Liver (tissue), 3 donors: ENCODE measurements at regions not wholly inside any gene's neighbourhood (a gene's known extent, or its start where the extent isn't known, plus 50 kb on each side); places are given as distances from the start of the nearest gene placed in this dataset.
A peak's percentile ranks its signal among the peaks of the same experiment; 100 is the strongest.

Experiments used
- CTCF ChIP-seq: fragments of 150-350 bp; IDR thresholded peaks from 2 replicates; pipeline ENCODE4 v1.5.1; 2017; ENCODE audit warnings: improper control_type of control experiment, low read depth, low read length; ENCODE audit not compliant: missing input control
- EGR1 ChIP-seq, 2 donors: IDR thresholded peaks; 2 replicates each; pipeline ENCODE4 v1.6.1; 2016 to 2018; ENCODE audit warnings: antibody characterized with exemption in 2 of 2, low read depth in 2 of 2
- FOXA1 ChIP-seq: IDR thresholded peaks from 2 replicates; pipeline ENCODE4 v1.6.1; 2016; ENCODE audit warnings: antibody characterized with exemption
- GABPA ChIP-seq, 2 donors: IDR thresholded peaks in 1 of 2; conservative IDR thresholded peaks in 1 of 2; 2 replicates each; pipeline ENCODE4 v1.6.1; 2016; ENCODE audit warnings: antibody characterized with exemption in 2 of 2, mild to moderate bottlenecking in 1 of 2, moderate library complexity in 1 of 2
- JUND ChIP-seq, 2 donors: IDR thresholded peaks; 2 replicates each; pipeline ENCODE4 v1.6.1; 2016; ENCODE audit warnings: antibody characterized with exemption in 2 of 2
- MAX ChIP-seq: IDR thresholded peaks from 2 replicates; pipeline ENCODE4 v1.6.1; 2016; ENCODE audit warnings: antibody characterized with exemption
- RAD21 ChIP-seq, 2 donors: IDR thresholded peaks; 2 replicates each; pipeline ENCODE4 v1.6.1; 2016; ENCODE audit warnings: antibody characterized with exemption in 2 of 2, mild to moderate bottlenecking in 2 of 2
- REST ChIP-seq: IDR thresholded peaks from 2 replicates; pipeline ENCODE4 v1.6.1; 2016; ENCODE audit warnings: antibody characterized with exemption, mild to moderate bottlenecking
- TAF1 ChIP-seq: conservative IDR thresholded peaks from 2 replicates; pipeline ENCODE4 v1.6.1; 2016; ENCODE audit warnings: antibody characterized with exemption, mild to moderate bottlenecking
- YY1 ChIP-seq: IDR thresholded peaks from 2 replicates; pipeline ENCODE4 v1.6.1; 2016; ENCODE audit warnings: antibody characterized with exemption, mild to moderate bottlenecking
- donor health status: healthy.
- donor health status: healthy.

GRCh38 chr2:205929246-205929942 lies 156.6 kb downstream of the INO80D start:
- TF ChIP-seq CTCF (no peak), YY1 (peak; percentile 92), JUND (IDR thresholded peaks at IDR 0.05) (peak in 1 of 2 donors; percentile 30), FOXA1 (no peak), EGR1 (IDR thresholded peaks at IDR 0.05; ENCODE audit: low read depth in 2 of 2) (peak in 1 of 2 donors; percentile 19), REST (peak; percentile 39), RAD21 (IDR thresholded peaks at IDR 0.05) (peak in 1 of 2 donors; percentile 8), MAX (peak; percentile 67), TAF1 (no peak), GABPA (IDR thresholded peaks at IDR 0.05 in 1 of 2, conservative IDR thresholded peaks at IDR 0.05 in 1 of 2) (no peak)
